GM18861 (cell line): ENCODE measurements at regions not wholly inside any gene's neighbourhood (a gene's known extent, or its start where the extent isn't known, plus 50 kb on each side); places are given as distances from the start of the nearest gene placed in this dataset.
"Not testable (repeated sequence)": the region's sequence is repeated elsewhere in the genome, so short reads cannot be mapped to it uniquely, and the experiment has no call there.

Experiments used
- ATAC-seq: cut with Tn5 transposase; IDR thresholded peaks from one replicate; pipeline ENCODE4 v1.9.1; 2021; ENCODE audit not compliant: unreplicated experiment

DNA sequence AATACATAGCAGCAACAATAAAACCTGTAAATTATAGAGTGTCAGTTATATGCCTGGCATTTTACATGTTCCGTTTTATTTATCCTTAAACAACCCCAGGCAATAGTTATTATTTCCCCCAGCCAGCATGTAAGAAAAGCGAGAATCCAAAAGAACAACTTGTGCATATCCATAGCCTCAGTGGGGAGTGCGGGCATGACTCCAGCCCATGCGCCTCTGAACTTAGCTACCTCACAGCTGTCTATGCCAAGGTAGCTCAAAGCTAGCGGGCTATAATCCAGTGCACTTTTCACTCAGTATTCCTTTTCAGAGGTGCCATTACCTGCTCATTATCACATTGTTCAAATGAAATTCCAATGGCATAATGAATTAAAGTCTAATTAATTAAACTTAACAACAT lies 257.3 kb upstream of the EDNRA start:
- no peak for ATAC-seq

DNA sequence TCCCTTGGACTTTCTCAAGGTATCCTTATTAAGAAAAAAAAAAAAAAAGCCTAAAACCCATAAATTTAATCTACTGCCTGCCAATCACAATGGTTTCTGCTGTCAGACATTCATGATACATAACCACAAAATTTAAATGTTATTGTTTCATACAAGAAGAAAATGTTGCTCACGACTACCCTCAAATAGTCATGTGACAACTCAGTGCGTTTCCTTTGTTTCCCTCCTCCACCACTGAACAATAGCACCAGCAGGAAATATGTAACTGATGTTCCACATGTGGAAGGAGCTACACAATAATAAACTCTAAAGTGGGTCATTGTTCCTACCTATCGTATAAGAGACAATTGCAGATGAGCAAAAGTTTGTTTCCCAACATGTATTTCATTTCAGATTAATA lies 244.1 kb upstream of the EDNRA start:
- ATAC-seq: no peak

GRCh38 chr4:147244786-147245185 lies 236.1 kb upstream of the EDNRA start:
- no peak for ATAC-seq

DNA sequence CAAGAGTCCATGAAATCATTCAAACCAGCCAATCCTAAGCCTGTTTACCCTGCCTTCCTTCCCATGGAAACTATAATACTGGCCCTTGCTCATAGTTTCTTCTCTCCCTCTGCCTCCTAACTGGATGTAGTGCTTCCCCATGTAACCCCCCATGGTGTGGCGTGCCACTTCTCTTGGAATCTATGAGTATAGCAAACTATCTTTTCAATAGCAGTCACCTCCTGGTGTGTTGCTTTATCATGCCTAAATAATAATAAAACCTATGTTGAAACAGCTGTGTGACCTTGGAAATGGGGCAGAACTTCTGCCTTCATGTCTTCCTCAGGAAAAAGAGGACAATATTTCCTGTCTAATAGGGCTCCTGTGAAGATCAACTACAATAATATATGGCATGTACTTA lies 234.8 kb upstream of the EDNRA start:
- ATAC-seq: no peak

- ATAC-seq: not testable (repeated sequence)
Measured at GRCh38 chr4:147246528-147246927, 234.4 kb upstream of the EDNRA start.

GRCh38 chr4:147247579-147247978 lies 233.3 kb upstream of the EDNRA start:
- no peak for ATAC-seq

GRCh38 chr4:147250062-147250461 lies 230.8 kb upstream of the EDNRA start:
- ATAC-seq: no peak

DNA sequence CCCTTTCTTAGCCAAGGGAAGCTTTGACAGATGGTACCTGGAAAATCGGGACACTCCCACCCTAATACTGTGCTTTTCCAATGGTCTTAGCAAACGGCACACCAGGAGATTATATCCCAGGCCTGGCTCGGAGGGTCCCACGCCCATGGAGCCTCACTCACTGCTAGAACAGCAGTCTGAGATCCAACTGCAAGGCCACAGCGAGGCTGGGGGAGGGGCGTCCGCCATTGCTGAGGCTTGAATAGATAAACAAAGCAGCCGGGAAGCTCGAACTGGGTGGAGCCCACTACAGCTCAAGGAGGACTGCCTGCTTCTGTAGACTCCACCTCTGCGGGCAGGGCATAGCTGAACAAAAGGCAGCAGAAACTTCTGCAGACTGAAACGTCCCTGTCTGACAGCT lies 225.6 kb upstream of the EDNRA start:
- ATAC-seq: not testable (repeated sequence)

GRCh38 chr4:147259271-147259670 lies 221.6 kb upstream of the EDNRA start:
- ATAC-seq: not testable (repeated sequence)

- ATAC-seq: no peak
Measured at GRCh38 chr4:147284256-147284835, 196.6 kb upstream of the EDNRA start.

DNA sequence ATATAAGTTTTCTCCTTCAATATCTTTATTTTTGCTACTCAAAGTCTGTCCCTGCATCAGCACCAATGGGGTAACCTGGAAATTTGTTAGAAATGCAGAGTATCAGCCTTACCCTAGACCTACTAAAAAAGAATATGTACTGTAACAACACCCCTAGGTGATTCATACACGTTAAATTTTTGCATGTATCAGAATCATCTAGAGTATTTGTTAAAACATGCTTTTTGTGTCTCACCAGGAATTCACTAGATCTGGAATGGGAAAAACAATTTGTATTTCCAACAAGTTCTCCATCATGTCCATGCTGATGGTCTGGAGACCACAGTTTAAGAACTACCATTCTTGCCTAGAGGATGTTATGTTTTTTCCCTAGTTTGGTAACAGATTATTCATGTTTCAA lies 196.0 kb upstream of the EDNRA start:
- no peak for ATAC-seq

- ATAC-seq: no peak
Measured at GRCh38 chr4:147285751-147286150, 195.1 kb upstream of the EDNRA start.

DNA sequence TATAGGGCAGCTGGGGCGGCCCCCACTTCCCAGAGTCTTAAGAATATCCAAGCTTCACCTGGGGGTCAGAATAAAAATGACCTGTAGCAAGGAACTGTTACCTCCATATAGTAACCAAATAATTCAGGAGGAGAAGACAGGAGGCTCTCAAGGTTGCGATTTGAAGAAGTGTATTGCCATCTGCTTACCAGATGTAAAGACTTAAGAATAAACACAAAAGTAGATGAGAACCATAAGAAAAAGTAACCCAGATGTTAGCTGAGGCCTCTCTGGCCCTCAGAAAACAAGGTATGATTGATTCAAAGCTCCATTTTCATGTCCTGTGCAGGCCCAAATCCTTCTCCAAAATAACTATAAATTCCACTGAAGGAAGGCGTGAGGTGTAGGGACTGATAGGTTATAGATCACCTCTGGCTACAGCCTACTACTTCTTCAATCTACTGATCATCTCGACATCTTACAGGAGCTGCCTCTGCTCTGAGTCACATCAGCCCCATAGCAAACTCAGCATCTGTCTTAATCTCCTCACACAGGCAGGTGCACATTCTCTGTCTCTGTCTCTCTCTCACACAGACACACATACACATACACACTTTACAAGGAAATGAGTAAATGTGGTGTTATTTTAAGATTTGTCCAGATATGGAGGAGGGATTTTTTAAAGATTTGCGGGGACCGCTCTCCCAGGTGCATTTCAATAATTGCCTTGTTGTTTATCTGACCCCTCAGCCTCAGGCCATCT lies 193.9 kb upstream of the EDNRA start:
- no peak for ATAC-seq

DNA sequence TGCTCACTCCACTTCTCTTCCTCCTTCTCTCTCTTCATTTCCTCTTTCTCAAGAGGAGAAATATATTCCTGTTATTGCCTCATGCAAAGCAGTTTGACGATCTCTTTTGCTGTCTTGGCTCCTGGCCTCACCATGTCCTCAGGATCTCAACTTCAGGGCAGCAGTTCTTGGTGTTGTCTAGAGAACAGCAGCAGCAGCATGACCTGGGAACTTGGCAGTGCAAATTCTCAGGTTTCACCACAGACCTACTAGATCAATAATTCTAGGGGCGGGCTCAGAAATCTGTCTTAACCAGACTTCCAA lies 193.4 kb upstream of the EDNRA start:
- ATAC-seq: no peak

- ATAC-seq: no peak
Measured at GRCh38 chr4:147288512-147288911, 192.4 kb upstream of the EDNRA start.

- no peak for ATAC-seq
Measured at GRCh38 chr4:147289181-147289580, 191.7 kb upstream of the EDNRA start.

GRCh38 chr4:147292604-147293313 lies 188.1 kb upstream of the EDNRA start:
- not testable (repeated sequence) for ATAC-seq

DNA sequence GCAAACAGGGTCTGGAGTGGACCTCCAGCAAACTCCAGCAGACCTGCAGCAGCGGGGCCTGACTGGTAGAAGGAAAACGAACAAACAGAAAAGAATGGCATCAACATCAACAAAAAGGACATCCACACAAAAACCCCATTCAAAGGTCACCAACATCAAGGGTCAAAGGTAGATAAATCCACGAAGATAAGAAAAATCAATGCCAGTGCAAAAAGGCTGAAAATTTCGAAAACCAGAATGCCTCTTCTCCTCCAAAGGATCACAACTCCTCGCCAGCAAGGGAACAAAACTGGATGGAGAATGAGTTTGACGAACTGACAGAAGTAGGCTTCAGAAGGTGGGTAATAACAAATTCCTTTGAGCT lies 187.6 kb upstream of the EDNRA start:
- not testable (repeated sequence) for ATAC-seq

DNA sequence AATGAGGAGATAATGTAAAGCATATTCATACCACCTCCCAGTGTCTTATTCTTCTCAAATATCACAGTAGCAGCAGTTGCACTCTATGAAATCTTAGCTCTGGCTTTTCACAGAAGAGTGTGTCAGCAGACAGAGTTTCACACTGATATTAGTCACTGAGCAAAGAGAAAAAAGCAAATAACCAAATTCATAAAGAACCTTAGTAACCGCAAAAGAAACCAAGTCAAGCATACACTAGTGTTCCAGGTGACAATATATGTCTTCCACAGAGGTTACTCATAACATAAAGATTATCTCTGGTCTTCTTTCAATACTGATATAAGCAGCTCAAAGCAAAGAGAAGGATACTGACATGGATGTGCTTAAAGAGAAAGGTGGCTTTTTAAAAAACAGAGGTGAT lies 181.7 kb upstream of the EDNRA start:
- ATAC-seq: no peak

DNA sequence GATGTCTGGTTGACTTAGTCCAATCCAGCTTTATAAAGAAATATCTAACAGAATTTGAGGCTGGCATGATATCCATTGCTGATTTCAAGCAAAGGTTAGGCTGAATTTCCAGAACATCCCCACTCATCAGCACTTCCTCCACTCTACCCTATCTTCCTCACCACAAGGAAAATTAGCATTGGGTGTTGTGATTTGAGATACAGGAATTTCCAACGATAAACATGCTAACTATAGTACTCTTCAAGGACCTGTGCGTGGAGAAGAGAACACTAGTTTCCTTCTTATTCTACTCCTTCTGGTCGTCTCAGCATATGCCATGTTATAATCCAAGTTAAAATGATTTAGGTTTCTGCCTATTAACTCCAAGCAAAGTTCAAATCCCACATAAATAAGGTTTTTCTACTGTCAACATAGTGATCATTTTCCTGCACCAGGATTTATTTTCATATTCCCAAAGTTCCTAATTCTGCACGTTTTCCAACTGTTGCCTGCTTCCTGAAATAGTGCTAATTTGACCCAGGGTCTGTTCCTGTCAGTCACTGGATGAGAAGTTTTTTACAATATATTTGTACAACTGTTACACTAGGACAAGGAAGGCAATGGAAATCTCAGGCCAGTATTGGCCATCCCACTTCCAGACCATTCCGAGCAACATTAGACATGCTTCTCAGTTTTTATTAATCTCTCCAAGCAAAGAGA lies 177.6 kb upstream of the EDNRA start:
- ATAC-seq: no peak

DNA sequence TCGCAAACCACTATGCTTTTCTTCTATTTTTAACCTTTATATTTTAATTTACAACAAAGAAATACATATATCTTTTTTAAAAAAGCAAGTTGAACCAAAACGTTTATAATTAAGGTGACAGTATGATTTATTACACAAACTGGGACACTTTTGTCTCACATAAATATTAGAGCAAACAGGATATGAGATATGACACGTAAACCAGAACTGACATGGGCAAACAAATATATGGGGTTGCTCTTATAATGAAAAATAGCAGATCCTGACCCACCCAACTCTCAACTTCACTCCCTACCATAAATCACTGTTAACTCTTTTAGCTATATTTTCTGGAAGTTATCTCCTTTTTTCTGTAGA lies 177.0 kb upstream of the EDNRA start:
- ATAC-seq: no peak
